ENCODE measurements at regions not wholly inside any gene's neighbourhood (a gene's known extent, or its start where the extent isn't known, plus 50 kb on each side); places are given as distances from the start of the nearest gene placed in this dataset.

- no peak for TF ChIP-seq CTCF (IDR thresholded peaks at IDR 0.05; ENCODE audit: extremely low read depth, missing control alignments)
- DNase-seq (ENCODE audit: low spot score) = no peak
Measured at GRCh38 chr9:82353631-82354278, 365.2 kb downstream of the SPATA31D1 start.

- TF ChIP-seq CTCF (IDR thresholded peaks at IDR 0.05; ENCODE audit: extremely low read depth, missing control alignments) = no peak
- DNase-seq (ENCODE audit: low spot score) = no peak
Measured at GRCh38 chr9:82354279-82354659, 365.7 kb downstream of the SPATA31D1 start.

- TF ChIP-seq CTCF (IDR thresholded peaks at IDR 0.05; ENCODE audit: extremely low read depth, missing control alignments) = no peak
- DNase-seq (ENCODE audit: low spot score) = no peak
Measured at GRCh38 chr9:82356131-82356530, 367.6 kb downstream of the SPATA31D1 start.

GRCh38 chr9:82356871-82357270 is 368.3 kb downstream of the SPATA31D1 start:
- TF ChIP-seq CTCF (IDR thresholded peaks at IDR 0.05; ENCODE audit: extremely low read depth, missing control alignments) = no peak
- no peak for DNase-seq (ENCODE audit: low spot score)

GRCh38 chr9:82363198-82363597 is 374.6 kb downstream of the SPATA31D1 start:
- TF ChIP-seq CTCF (IDR thresholded peaks at IDR 0.05; ENCODE audit: extremely low read depth, missing control alignments) = no peak
- no peak for DNase-seq (ENCODE audit: low spot score)

GRCh38 chr9:82363682-82364081 is 375.1 kb downstream of the SPATA31D1 start:
- no peak for TF ChIP-seq CTCF (IDR thresholded peaks at IDR 0.05; ENCODE audit: extremely low read depth, missing control alignments)
- no peak for DNase-seq (ENCODE audit: low spot score)

GRCh38 chr9:82367016-82367415 is 378.4 kb downstream of the SPATA31D1 start:
- no peak for TF ChIP-seq CTCF (IDR thresholded peaks at IDR 0.05; ENCODE audit: extremely low read depth, missing control alignments)
- DNase-seq (ENCODE audit: low spot score) = no peak

Measured in GM20000 (cell line).